Glutamatergic neuron (in vitro differentiated cells): ENCODE measurements at regions not wholly inside any gene's neighbourhood (a gene's known extent, or its start where the extent isn't known, plus 50 kb on each side); places are given as distances from the start of the nearest gene placed in this dataset.

Source experiments
- DNase-seq: peaks from one replicate; pipeline ENCODE4 v3.0.0; 2022
- H3K27ac Mint-ChIP-seq: one replicate; pipeline ENCODE4 v1.8.0; 2020; ENCODE audit warnings: mild to moderate bottlenecking, mixed read lengths, inconsistent platforms; ENCODE audit not compliant: unreplicated experiment
- H3K27me3 Mint-ChIP-seq: one replicate; pipeline ENCODE4 v1.8.0; 2020; ENCODE audit warnings: mild to moderate bottlenecking, moderate library complexity, mixed read lengths, inconsistent platforms; ENCODE audit not compliant: unreplicated experiment
- H3K36me3 Mint-ChIP-seq: one replicate; pipeline ENCODE4 v1.8.0; 2020; ENCODE audit warnings: mild to moderate bottlenecking, mixed read lengths, inconsistent platforms; ENCODE audit not compliant: unreplicated experiment
- H3K4me1 Mint-ChIP-seq: one replicate; pipeline ENCODE4 v1.8.0; 2020; ENCODE audit warnings: mild to moderate bottlenecking, low read depth, mixed read lengths, inconsistent platforms; ENCODE audit not compliant: unreplicated experiment
- H3K4me3 Mint-ChIP-seq: one replicate; pipeline ENCODE4 v1.8.0; 2020; ENCODE audit warnings: mild to moderate bottlenecking, mixed read lengths, inconsistent platforms; ENCODE audit not compliant: unreplicated experiment
- H3K9me3 Mint-ChIP-seq: one replicate; pipeline ENCODE4 v1.8.0; 2020; ENCODE audit warnings: mild to moderate bottlenecking, moderate library complexity, mixed read lengths, inconsistent platforms; ENCODE audit not compliant: unreplicated experiment
- CTCF ChIP-seq: fragments of 200-600 bp; sonication (generic); IDR thresholded peaks from one replicate; pipeline ENCODE4 v1.5.0; 2021; ENCODE audit not compliant: partially characterized antibody, unreplicated experiment

GRCh38 chr4:112970903-112971302, 78.5 kb upstream of the ANK2 start:
- Mint-ChIP-seq H3K9me3 (peaks cover 26% of the 10 kb centered on the region), H3K36me3 (no peaks in the 10 kb centered on the region), H3K4me3 (no peak overlapping the region), H3K4me1 (peaks cover 67% of the 10 kb centered on the region), H3K27me3 (peaks cover 19% of the 10 kb centered on the region), H3K27ac (no peak overlapping the region)
- no peak for TF ChIP-seq CTCF
- no peak for DNase-seq

GRCh38 chr4:112973750-112974251, 75.7 kb upstream of the ANK2 start:
- H3K4me3 Mint-ChIP-seq = peak overlapping the region; percentile 77
- peak overlapping the region; percentile 92 for H3K27ac Mint-ChIP-seq
- peaks cover 11% of the 10 kb centered on the region for H3K27me3 Mint-ChIP-seq
- H3K4me1 Mint-ChIP-seq = peaks cover 50% of the 10 kb centered on the region
- peaks cover 13% of the 10 kb centered on the region for H3K9me3 Mint-ChIP-seq
- TF ChIP-seq CTCF = no peak
- H3K36me3 Mint-ChIP-seq = no peaks in the 10 kb centered on the region
- DNase-seq = no peak

- Mint-ChIP-seq H3K4me1 (peaks cover 42% of the 10 kb centered on the region), H3K27me3 (peaks cover 10% of the 10 kb centered on the region), H3K27ac (peak overlapping the region; percentile 34), H3K9me3 (peaks cover 13% of the 10 kb centered on the region), H3K36me3 (peaks cover 1% of the 10 kb centered on the region), H3K4me3 (no peak overlapping the region)
- TF ChIP-seq CTCF = no peak
- no peak for DNase-seq
Observed at GRCh38 chr4:112975567-112976355, 73.7 kb upstream of the ANK2 start.

- no peak for DNase-seq
- Mint-ChIP-seq H3K9me3 (peaks cover 12% of the 10 kb centered on the region), H3K27ac (no peak overlapping the region), H3K27me3 (peaks cover 4% of the 10 kb centered on the region), H3K36me3 (peaks cover 7% of the 10 kb centered on the region), H3K4me3 (no peak overlapping the region), H3K4me1 (peaks cover 35% of the 10 kb centered on the region)
- TF ChIP-seq CTCF = no peak
Observed at GRCh38 chr4:112978691-112979472, 70.6 kb upstream of the ANK2 start.
